GM10248 (cell line): ENCODE measurements at regions not wholly inside any gene's neighbourhood (a gene's known extent, or its start where the extent isn't known, plus 50 kb on each side); places are given as distances from the start of the nearest gene placed in this dataset.

Source experiments
- CTCF ChIA-PET: fragments of 300-600 bp; sonication (Branson Sonifier 250); formaldehyde crosslinking; extraction: SDS; loops from one replicate; lab custom pipeline; 2021; ENCODE audit warnings: antibody characterized with exemption; lab: Yijun Ruan, JAX
- POLR2A ChIA-PET: fragments of 350-650 bp; sonication (Branson Sonifier 250); formaldehyde crosslinking; extraction: SDS; loops from one replicate; lab custom pipeline; 2020; ENCODE audit warnings: antibody characterized with exemption; lab: Yijun Ruan, JAX
- DNase-seq: peaks from one replicate; pipeline ENCODE4 v3.0.0; 2012; ENCODE audit errors: extremely low spot score
- CTCF ChIP-seq: IDR thresholded peaks from 2 replicates; pipeline ENCODE4 v1.5.1; 2012; ENCODE audit warnings: mild to moderate bottlenecking, low read depth; ENCODE audit errors: extremely low read depth, missing control alignments, control extremely low read depth

- CTCF ChIA-PET, result interaction anchor here (1.0 to 3.3 kb wide), 4 partner anchors 8 to 195 kb away, joined by 3 to 12 read pairs (median 4); partner anchors contain the start of gene PCDH1
- no peak for DNase-seq
- POLR2A ChIA-PET, result no interaction called here
- no peak for TF ChIP-seq CTCF
These were observed 84.0 kb upstream of the ARAP3 start for GRCh38 chr5:141765896-141766551.

GRCh38 chr5:141763541-141763940 is 81.5 kb upstream of the ARAP3 start:
- CTCF ChIA-PET, result interaction anchor here (0.9 to 1.4 kb wide), 6 partner anchors 15 to 935 kb away, joined by 3 read pairs; no protein-coding TSS in a partner anchor
- POLR2A ChIA-PET, result no interaction called here
- DNase-seq, result no peak
- TF ChIP-seq CTCF, result no peak

- no peak for TF ChIP-seq CTCF
- POLR2A ChIA-PET, result no interaction called here
- CTCF ChIA-PET, result interaction anchor here (0.9 to 1.4 kb wide), 6 partner anchors 16 to 936 kb away, joined by 3 read pairs; no protein-coding TSS in a partner anchor
- DNase-seq, result peak; percentile 44
These were observed 80.8 kb upstream of the ARAP3 start for GRCh38 chr5:141762790-141763368.

- CTCF ChIA-PET, result interaction anchor here (0.9 to 1.3 kb wide), 3 partner anchors 20 to 936 kb away, joined by 3 read pairs; no protein-coding TSS in a partner anchor
- DNase-seq, result no peak
- no peak for TF ChIP-seq CTCF
- POLR2A ChIA-PET, result no interaction called here
These were observed 80.3 kb upstream of the ARAP3 start for GRCh38 chr5:141762316-141762715.

GRCh38 chr5:141760753-141761152 is 78.7 kb upstream of the ARAP3 start:
- no peak for DNase-seq
- ChIA-PET POLR2A (no interaction called here), CTCF (interaction anchor here (1.4 to 1.5 kb wide), 2 partner anchors 8 to 69 kb away, joined by 4 to 6 read pairs; no protein-coding TSS in a partner anchor)
- TF ChIP-seq CTCF, result no peak

- CTCF ChIA-PET, result interaction anchor here (1.4 to 1.5 kb wide), 2 partner anchors 8 to 68 kb away, joined by 4 to 6 read pairs; no protein-coding TSS in a partner anchor
- DNase-seq, result no peak
- TF ChIP-seq CTCF, result no peak
- POLR2A ChIA-PET, result no interaction called here
These were observed 78.2 kb upstream of the ARAP3 start for GRCh38 chr5:141760193-141760592.
